Gastrocnemius medialis (tissue), 4 donors: ENCODE measurements at regions not wholly inside any gene's neighbourhood (a gene's known extent, or its start where the extent isn't known, plus 50 kb on each side); places are given as distances from the start of the nearest gene placed in this dataset.

Source experiments
- CTCF ChIP-seq, 5 experiments: fragments of 450-650 bp in 3 of 5; fragments of 200-600 bp in 2 of 5; sonication (generic) in 2 of 5; IDR thresholded peaks in 4 of 5; conservative IDR thresholded peaks in 1 of 5; 1 replicate in 4 of 5; 2 replicates in 1 of 5; pipeline ENCODE4 v1.5.1; 2016 to 2019; ENCODE audit warnings: antibody characterized with exemption in 5 of 5, mild to moderate bottlenecking in 3 of 5, moderate library complexity in 3 of 5
- POLR2A ChIP-seq, 2 donors: fragments of 450-650 bp; IDR thresholded peaks; one replicate each; pipeline ENCODE4 v1.6.1; 2017; ENCODE audit warnings: antibody characterized with exemption in 2 of 2, mild to moderate bottlenecking in 2 of 2, moderate library complexity in 2 of 2

- TF ChIP-seq CTCF (IDR thresholded peaks at IDR 0.05 in 4 of 5, conservative IDR thresholded peaks at IDR 0.05 in 1 of 5) (no peak), POLR2A (IDR thresholded peaks at IDR 0.05) (no peak)
These were observed 272.1 kb downstream of the UACA start for GRCh38 chr15:70491201-70491621.
